ENCODE measurements at regions not wholly inside any gene's neighbourhood (a gene's known extent, or its start where the extent isn't known, plus 50 kb on each side); places are given as distances from the start of the nearest gene placed in this dataset.

GRCh38 chr3:182622241-182622545, 171.1 kb upstream of the ATP11B start:
- TF ChIP-seq CTCF (IDR thresholded peaks at IDR 0.05) (no peak), POLR2A (IDR thresholded peaks at IDR 0.05) (no peak)

All from uterus (tissue), 2 donors.